Thyroid gland (tissue), 4 donors: ENCODE measurements at regions not wholly inside any gene's neighbourhood (a gene's known extent, or its start where the extent isn't known, plus 50 kb on each side); places are given as distances from the start of the nearest gene placed in this dataset.

Experiments used
- POLR2A ChIP-seq, 2 donors: fragments of 450-650 bp; IDR thresholded peaks; one replicate each; pipeline ENCODE4 v1.6.1; 2017; ENCODE audit warnings: antibody characterized with exemption in 2 of 2, mild to moderate bottlenecking in 2 of 2, moderate library complexity in 1 of 2
- TF ChIP-seq, protein P1 (sequence below), 6 experiments: fragments of 200-600 bp in 3 of 6; fragments of 450-650 bp in 3 of 6; sonication (generic) in 3 of 6; IDR thresholded peaks; one replicate each; pipeline ENCODE4 v1.5.1; 2016 to 2019; ENCODE audit warnings: antibody characterized with exemption in 6 of 6, mild to moderate bottlenecking in 2 of 6, inconsistent platforms in 1 of 6, moderate library complexity in 1 of 6

DNA sequence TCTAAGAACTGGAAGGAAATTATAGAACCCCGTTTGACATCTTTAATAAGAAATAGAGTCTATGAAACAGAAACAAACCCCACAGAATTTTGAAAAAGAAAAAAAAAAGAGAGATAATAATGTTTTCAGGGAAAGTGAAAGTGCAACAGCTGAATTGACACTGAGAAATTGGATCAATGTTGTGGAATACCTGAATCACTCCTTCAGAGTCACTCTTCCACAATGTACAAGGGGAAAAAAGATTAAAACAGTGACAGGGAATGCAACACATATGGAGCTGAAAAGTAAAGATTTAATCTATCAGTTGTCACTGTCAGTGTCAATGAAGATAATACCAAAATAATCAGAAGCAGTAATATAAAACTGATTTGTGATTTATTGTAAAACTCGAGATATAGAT is 520.8 kb upstream of the HS3ST5 start:
- TF ChIP-seq, protein P1, sequence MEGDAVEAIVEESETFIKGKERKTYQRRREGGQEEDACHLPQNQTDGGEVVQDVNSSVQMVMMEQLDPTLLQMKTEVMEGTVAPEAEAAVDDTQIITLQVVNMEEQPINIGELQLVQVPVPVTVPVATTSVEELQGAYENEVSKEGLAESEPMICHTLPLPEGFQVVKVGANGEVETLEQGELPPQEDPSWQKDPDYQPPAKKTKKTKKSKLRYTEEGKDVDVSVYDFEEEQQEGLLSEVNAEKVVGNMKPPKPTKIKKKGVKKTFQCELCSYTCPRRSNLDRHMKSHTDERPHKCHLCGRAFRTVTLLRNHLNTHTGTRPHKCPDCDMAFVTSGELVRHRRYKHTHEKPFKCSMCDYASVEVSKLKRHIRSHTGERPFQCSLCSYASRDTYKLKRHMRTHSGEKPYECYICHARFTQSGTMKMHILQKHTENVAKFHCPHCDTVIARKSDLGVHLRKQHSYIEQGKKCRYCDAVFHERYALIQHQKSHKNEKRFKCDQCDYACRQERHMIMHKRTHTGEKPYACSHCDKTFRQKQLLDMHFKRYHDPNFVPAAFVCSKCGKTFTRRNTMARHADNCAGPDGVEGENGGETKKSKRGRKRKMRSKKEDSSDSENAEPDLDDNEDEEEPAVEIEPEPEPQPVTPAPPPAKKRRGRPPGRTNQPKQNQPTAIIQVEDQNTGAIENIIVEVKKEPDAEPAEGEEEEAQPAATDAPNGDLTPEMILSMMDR (IDR thresholded peaks at IDR 0.05), result no peak
- TF ChIP-seq POLR2A (IDR thresholded peaks at IDR 0.05), result no peak
